ENCODE measurements at regions not wholly inside any gene's neighbourhood (a gene's known extent, or its start where the extent isn't known, plus 50 kb on each side); places are given as distances from the start of the nearest gene placed in this dataset.
A peak's percentile ranks its signal among the peaks of the same experiment; 100 is the strongest.

DNA sequence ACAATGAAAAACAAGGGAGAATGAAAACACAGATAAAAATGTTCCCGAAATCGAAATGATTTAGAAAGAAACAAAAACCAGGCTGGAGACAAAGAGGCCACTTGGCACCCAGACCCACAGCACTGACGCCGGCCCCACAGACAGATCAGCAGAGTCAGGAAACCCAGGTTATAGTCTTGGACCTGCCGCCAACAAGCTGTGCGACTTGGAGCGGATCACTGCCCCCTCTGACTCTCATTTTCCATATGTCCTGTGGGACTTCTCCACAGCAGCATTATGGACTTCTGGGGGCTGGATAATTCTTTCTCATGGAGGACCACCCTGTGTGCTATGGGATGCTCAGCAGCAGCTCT, 72.4 kb downstream of the MATN1 start:
- WGBS (ENCODE audit: insufficient coverage) = 27% methylated on average over 6 of the region's 7 CpGs
- peak; percentile 39 for DNase-seq
- peaks cover 28% of the 10 kb centered on the region for H3K27me3 ChIP-seq (ENCODE audit: control insufficient read depth, insufficient read depth, low read length)

DNA sequence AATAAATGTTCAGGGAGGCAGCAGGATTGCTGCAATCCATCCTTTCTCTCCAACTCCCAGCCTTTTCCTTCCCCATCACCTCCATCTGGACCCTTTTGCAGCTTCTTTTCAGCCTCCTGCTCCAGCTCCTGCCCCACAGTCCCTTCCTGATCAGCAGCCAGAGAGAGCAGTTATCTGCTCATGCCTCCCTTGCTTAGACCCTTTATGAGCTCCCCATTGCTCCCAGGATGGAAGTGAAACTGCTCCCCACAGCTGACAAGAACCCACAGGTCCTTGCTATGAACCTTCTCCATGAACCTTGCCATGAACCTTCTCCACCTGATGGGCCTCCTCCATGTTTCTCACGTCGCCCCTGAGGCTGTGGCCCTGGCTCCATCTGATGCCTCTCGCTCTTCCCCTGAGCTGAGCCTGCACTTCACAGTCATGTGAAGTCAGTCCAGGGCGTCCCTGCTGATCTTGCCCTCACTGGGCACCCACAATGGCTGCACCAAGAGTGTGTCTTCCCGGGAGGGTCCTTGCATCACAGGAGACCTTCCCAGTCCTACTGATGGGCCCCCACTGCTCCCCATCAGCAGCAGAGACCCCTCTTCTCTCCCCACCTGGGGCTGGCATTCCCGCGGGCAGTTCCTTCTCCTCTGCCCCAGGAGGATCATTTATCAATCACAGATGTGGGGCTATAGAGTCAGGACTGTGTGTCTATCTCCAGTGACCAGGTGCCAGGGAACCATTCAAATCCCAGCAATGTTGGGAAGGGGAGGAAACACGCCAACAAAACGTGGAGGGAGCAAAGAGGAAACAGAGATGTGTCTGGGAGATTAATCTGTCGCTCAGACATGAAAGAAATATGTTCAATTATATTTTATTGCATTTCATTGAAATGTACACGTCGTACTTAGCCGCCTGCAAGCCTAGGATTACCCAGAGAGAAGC, 73.1 kb downstream of the MATN1 start:
- no peak overlapping the region for H3K27ac ChIP-seq (ENCODE audit: low read length)
- peaks cover 31% of the 10 kb centered on the region for H3K27me3 ChIP-seq (ENCODE audit: control insufficient read depth, insufficient read depth, low read length)
- H3K36me3 ChIP-seq (ENCODE audit: control insufficient read depth, insufficient read depth, low read length) = no peaks in the 10 kb centered on the region
- WGBS (ENCODE audit: insufficient coverage) = 69% methylated on average over 4 of the region's 13 CpGs
- H3K4me3 ChIP-seq (ENCODE audit: low read length) = no peak overlapping the region
- DNase-seq = no peak
- no peaks in the 10 kb centered on the region for H3K4me1 ChIP-seq (ENCODE audit: control insufficient read depth, insufficient read depth, low read length)
- no peaks in the 10 kb centered on the region for H3K9me3 ChIP-seq (replicated peaks; ENCODE audit: control insufficient read depth, low read depth, low read length)

More for the DNA sequence above, 72.4 kb downstream of the MATN1 start:
- Histone ChIP-seq H3K36me3 (ENCODE audit: control insufficient read depth, insufficient read depth, low read length) (no peaks in the 10 kb centered on the region), H3K4me3 (ENCODE audit: low read length) (no peak overlapping the region), H3K9me3 (replicated peaks; ENCODE audit: control insufficient read depth, low read depth, low read length) (no peaks in the 10 kb centered on the region), H3K4me1 (ENCODE audit: control insufficient read depth, insufficient read depth, low read length) (no peaks in the 10 kb centered on the region), H3K27ac (ENCODE audit: low read length) (no peak overlapping the region)

DNA sequence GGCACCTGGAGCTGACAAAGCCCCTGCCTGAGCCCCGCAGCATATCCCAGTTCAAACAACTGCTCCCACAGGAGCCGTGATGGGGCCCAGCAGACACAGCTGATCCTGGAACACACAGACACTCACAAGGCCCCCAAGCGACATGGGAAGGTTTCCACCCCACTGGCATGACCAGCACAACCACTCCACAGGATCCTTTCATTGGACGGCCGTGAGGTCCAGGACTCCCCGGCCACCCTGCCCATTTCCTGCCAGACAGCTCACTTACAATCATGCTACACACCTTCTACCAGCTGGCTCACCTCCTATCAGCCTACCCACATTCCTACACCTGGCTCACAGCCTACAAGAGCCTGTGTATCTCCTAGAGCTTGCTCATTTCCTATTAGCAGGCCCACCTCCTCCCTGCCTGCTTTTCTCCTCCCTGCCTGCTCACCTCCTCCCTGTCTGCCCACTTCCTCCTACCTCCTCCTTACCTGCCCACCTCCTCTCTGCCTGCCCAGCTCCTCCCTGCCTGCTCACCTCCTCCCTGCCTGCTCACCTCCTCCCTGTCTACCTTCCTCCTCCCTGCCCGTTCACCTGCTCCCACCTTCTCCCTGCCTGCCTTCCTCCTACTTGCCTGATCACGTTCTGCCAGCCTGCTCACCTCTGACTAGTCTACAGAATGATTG, 73.9 kb downstream of the MATN1 start:
- Histone ChIP-seq H3K4me1 (ENCODE audit: control insufficient read depth, insufficient read depth, low read length) (no peaks in the 10 kb centered on the region), H3K27ac (ENCODE audit: low read length) (no peak overlapping the region), H3K36me3 (ENCODE audit: control insufficient read depth, insufficient read depth, low read length) (no peaks in the 10 kb centered on the region), H3K27me3 (ENCODE audit: control insufficient read depth, insufficient read depth, low read length) (peaks cover 31% of the 10 kb centered on the region), H3K9me3 (replicated peaks; ENCODE audit: control insufficient read depth, low read depth, low read length) (no peaks in the 10 kb centered on the region), H3K4me3 (ENCODE audit: low read length) (no peak overlapping the region)
- 67% methylated on average over 7 of the region's 8 CpGs for WGBS (ENCODE audit: insufficient coverage)
- no peak for DNase-seq

DNA sequence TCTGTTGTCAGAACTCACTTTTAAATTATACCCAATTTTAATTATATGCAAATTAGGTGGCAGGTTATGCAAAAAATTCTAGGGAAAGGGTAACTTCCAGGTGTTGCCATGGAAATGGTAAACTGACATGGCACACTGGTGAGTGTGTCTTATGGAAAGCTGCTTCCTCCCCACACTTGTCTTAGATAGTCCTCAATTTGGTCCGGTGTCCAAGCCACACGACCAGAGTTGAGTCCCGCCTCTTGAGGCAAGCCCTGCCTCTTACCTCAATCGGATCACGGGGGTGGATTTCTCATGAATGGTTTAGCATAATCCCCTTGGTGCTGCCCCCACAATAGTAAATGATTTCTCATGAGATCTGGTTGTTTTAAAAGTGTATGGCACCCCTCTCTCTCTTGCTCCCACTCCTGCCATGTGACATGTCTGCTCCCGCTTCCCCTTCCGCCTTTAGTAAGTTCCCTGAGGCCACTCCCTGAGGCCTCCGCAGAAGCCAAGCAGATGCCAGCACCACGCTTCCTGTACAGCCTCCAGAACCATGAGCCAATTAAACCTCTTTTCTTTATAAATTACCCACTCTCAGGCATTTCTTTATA, 74.9 kb downstream of the MATN1 start:
- H3K27ac ChIP-seq (ENCODE audit: low read length) = no peak overlapping the region
- H3K36me3 ChIP-seq (ENCODE audit: control insufficient read depth, insufficient read depth, low read length) = no peaks in the 10 kb centered on the region
- no peaks in the 10 kb centered on the region for H3K4me1 ChIP-seq (ENCODE audit: control insufficient read depth, insufficient read depth, low read length)
- H3K27me3 ChIP-seq (ENCODE audit: control insufficient read depth, insufficient read depth, low read length) = peaks cover 36% of the 10 kb centered on the region
- no peak overlapping the region for H3K4me3 ChIP-seq (ENCODE audit: low read length)
- DNase-seq = no peak
- H3K9me3 ChIP-seq (replicated peaks; ENCODE audit: control insufficient read depth, low read depth, low read length) = no peaks in the 10 kb centered on the region
- 49% methylated on average over 4 of the region's 9 CpGs for WGBS (ENCODE audit: insufficient coverage)

DNA sequence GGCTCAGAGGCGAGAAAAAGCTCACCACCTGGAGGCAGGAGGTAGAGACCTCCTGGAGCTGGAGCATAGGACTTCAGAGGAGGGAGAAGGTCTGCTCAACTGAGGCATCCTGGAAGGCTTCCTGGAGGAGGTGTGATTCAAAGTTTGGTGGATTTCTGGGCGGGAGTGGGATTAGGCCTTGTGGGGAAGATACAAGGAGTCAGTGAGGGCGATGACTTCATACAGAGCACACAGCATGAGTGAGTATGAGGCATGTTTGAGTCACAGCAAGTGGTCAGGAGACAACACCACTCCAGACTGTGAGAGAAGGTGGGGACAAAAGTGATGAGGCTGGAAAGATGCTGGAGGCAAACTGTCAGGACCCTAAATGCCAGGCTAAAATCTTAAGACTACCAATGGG, 77.6 kb downstream of the MATN1 start:
- no peaks in the 10 kb centered on the region for H3K4me1 ChIP-seq (ENCODE audit: control insufficient read depth, insufficient read depth, low read length)
- DNase-seq = no peak
- H3K36me3 ChIP-seq (ENCODE audit: control insufficient read depth, insufficient read depth, low read length) = no peaks in the 10 kb centered on the region
- no peak overlapping the region for H3K4me3 ChIP-seq (ENCODE audit: low read length)
- peaks cover 37% of the 10 kb centered on the region for H3K27me3 ChIP-seq (ENCODE audit: control insufficient read depth, insufficient read depth, low read length)
- no peak overlapping the region for H3K27ac ChIP-seq (ENCODE audit: low read length)
- WGBS (ENCODE audit: insufficient coverage) = 68% methylated on average over 3 of the region's 3 CpGs
- H3K9me3 ChIP-seq (replicated peaks; ENCODE audit: control insufficient read depth, low read depth, low read length) = no peaks in the 10 kb centered on the region

DNA sequence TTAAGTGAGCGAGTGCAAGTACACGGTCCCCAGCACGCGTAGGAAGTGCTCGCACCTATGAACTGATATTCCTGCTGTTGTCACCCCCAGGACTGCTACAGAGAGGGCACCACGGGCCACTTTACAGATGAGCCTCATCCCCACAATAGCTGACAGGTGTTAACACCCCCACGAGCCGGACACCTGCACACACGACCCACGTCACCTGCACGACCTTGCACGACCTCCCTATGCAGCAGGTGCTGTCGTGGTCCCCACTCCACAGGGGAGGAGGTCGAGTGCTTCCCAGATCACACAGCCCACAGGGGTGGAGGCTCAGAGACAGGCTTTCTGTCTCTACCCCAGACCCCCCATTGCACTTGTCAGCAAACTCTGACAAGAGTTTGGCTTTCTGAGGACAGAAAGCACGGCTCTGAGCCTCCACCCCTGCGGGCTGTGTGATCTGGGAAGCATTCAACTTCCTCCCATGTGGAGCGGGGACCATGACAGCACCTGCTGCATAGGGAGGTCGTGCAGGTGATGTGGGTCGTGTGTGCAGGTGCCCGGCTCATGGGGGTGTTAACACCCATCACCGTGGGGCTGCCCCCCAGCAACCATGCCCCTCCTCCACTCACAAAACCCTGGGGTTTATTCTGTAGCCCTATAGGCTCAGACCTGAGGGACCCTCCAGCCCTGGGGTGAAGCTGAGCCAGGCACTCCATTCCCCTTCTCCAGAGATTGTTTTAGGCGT, 80.8 kb downstream of the MATN1 start:
- Histone ChIP-seq H3K36me3 (ENCODE audit: control insufficient read depth, insufficient read depth, low read length) (no peaks in the 10 kb centered on the region), H3K27ac (ENCODE audit: low read length) (no peak overlapping the region), H3K9me3 (replicated peaks; ENCODE audit: control insufficient read depth, low read depth, low read length) (no peaks in the 10 kb centered on the region), H3K27me3 (ENCODE audit: control insufficient read depth, insufficient read depth, low read length) (peaks cover 22% of the 10 kb centered on the region), H3K4me1 (ENCODE audit: control insufficient read depth, insufficient read depth, low read length) (no peaks in the 10 kb centered on the region), H3K4me3 (ENCODE audit: low read length) (no peak overlapping the region)
- 49% methylated on average over 21 of the region's 22 CpGs for WGBS (ENCODE audit: insufficient coverage)
- no peak for DNase-seq

DNA sequence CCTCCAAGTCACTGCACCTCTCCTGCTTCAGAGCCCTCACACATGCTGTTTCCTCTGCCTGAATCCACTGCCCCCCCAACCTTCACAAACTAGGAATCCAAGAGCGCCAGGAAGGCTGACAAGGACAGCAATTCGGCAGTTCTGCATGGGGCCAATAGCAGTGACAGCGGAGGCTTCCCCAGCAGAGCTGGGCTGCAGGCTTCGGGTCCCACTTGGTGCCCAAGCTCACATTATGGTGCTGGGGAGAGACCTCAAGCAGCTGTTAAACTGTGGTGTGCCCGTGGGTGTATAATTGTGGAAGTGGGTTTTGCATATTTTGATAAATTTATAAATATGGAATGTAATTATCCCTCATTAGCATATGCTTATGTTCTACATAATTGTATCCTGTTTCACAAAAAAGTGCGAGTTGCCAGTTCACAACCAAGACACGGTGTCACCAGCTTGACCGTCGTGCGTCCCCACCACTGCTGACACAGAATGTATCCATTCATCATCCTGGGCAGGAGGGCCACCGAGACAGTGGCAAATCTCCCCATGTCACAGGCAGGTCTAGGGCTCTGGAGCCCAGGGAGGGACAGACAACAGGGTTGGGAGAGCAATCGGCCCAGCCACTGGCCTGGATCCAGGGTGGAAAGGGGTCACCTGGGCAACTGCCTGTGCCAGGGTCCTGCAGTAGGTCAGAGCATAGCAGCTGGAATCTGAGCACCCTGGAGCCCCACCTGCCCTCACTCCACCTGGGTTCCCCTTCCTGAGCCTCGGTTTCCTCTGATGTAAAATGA, 81.6 kb downstream of the MATN1 start:
- Histone ChIP-seq H3K27ac (ENCODE audit: low read length) (no peak overlapping the region), H3K36me3 (ENCODE audit: control insufficient read depth, insufficient read depth, low read length) (no peaks in the 10 kb centered on the region), H3K4me1 (ENCODE audit: control insufficient read depth, insufficient read depth, low read length) (no peaks in the 10 kb centered on the region), H3K4me3 (ENCODE audit: low read length) (no peak overlapping the region), H3K27me3 (ENCODE audit: control insufficient read depth, insufficient read depth, low read length) (peaks cover 22% of the 10 kb centered on the region), H3K9me3 (replicated peaks; ENCODE audit: control insufficient read depth, low read depth, low read length) (no peaks in the 10 kb centered on the region)
- no peak for DNase-seq
- WGBS (ENCODE audit: insufficient coverage) = 35% methylated on average over 6 of the region's 13 CpGs

DNA sequence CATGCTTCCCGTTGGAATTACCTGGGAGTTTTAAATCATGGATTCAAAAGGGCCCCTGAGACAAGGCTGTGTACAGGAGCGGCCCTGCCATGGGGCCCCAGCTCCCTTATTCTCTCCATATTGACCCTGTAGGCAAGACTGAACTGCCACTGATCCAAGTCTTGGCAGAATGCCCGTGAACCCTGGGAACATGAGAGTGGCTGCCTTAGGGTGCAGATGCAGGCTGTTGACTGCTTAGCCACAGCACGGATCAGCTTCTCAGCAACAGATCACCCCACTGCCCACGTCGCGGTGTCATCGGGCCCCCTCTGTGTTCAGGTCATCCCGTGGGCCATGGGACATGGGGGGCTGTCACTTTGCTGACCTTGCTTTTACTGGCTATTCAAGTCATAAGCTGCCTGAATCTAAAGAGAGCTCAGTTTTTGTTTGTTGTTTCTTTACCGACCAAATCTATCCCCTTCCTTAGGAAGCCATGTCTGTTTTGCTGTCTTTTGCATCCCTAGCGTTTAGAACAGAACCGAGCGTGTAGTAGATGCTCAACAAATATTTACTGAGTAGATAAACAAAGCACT, 83.4 kb downstream of the MATN1 start:
- Histone ChIP-seq H3K27me3 (ENCODE audit: control insufficient read depth, insufficient read depth, low read length) (peaks cover 24% of the 10 kb centered on the region), H3K27ac (ENCODE audit: low read length) (no peak overlapping the region), H3K36me3 (ENCODE audit: control insufficient read depth, insufficient read depth, low read length) (no peaks in the 10 kb centered on the region), H3K4me3 (ENCODE audit: low read length) (no peak overlapping the region), H3K9me3 (replicated peaks; ENCODE audit: control insufficient read depth, low read depth, low read length) (no peaks in the 10 kb centered on the region), H3K4me1 (ENCODE audit: control insufficient read depth, insufficient read depth, low read length) (no peaks in the 10 kb centered on the region)
- no peak for DNase-seq
- 52% methylated on average over 10 of the region's 13 CpGs for WGBS (ENCODE audit: insufficient coverage)

DNA sequence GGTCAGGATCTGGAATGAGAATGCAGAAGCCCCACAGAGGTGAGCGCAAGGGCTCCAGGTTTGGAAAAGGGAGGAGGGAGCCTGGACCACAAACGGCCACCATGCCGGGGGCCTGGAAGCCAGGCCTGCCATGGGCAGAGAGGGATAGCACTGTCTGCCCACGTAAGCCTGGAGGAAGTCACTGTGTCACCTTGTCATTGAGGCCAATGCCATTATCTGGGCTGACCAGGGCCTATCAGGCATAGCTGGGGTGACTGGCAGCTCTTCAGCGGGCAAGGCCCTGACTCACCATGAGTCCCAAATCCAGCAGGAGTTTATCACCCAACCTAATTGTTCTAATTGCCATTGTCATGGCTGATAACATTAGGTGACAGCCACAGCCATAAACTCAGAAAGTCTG, 84.6 kb downstream of the MATN1 start:
- Histone ChIP-seq H3K36me3 (ENCODE audit: control insufficient read depth, insufficient read depth, low read length) (no peaks in the 10 kb centered on the region), H3K4me1 (ENCODE audit: control insufficient read depth, insufficient read depth, low read length) (no peaks in the 10 kb centered on the region), H3K27me3 (ENCODE audit: control insufficient read depth, insufficient read depth, low read length) (peaks cover 22% of the 10 kb centered on the region), H3K9me3 (replicated peaks; ENCODE audit: control insufficient read depth, low read depth, low read length) (no peaks in the 10 kb centered on the region), H3K27ac (ENCODE audit: low read length) (no peak overlapping the region), H3K4me3 (ENCODE audit: low read length) (no peak overlapping the region)
- no peak for DNase-seq
- WGBS (ENCODE audit: insufficient coverage) = 88% methylated on average over 4 of the region's 5 CpGs
